Peyer's patch (tissue), 4 donors: ENCODE measurements at regions not wholly inside any gene's neighbourhood (a gene's known extent, or its start where the extent isn't known, plus 50 kb on each side); places are given as distances from the start of the nearest gene placed in this dataset.

ENCODE experiments used
- DNase-seq, 3 donors: peaks; one replicate each; pipeline ENCODE4 v3.0.0-alpha.2; 2017 to 2019
- H3K27ac ChIP-seq, 4 donors: fragments of 200-600 bp; sonication (generic); one replicate each; pipeline ENCODE4 v1.5.1; 2016 to 2019
- H3K27me3 ChIP-seq, 2 donors: fragments of 200-600 bp; sonication (generic); one replicate each; pipeline ENCODE4 v1.5.1; 2019
- H3K36me3 ChIP-seq, 3 donors: fragments of 200-600 bp; sonication (generic); one replicate each; pipeline ENCODE4 v1.5.1; 2016 to 2019
- H3K4me1 ChIP-seq, 4 donors: fragments of 200-600 bp; sonication (generic); one replicate each; pipeline ENCODE4 v1.5.1; 2016 to 2019
- H3K4me3 ChIP-seq, 4 donors: fragments of 200-600 bp; sonication (generic); 1 replicate in 3 of 4; 2 replicates in 1 of 4; pipeline ENCODE4 v1.5.1; 2016 to 2019; ENCODE audit warnings: mild to moderate bottlenecking in 1 of 4
- H3K9me3 ChIP-seq, 4 donors: fragments of 200-600 bp; sonication (generic); one replicate each; pipeline ENCODE4 v1.5.1; 2016 to 2019; ENCODE audit warnings: mild to moderate bottlenecking in 1 of 4
- POLR2A ChIP-seq, 2 donors: fragments of 450-650 bp; IDR thresholded peaks; one replicate each; pipeline ENCODE4 v1.5.1; 2017; ENCODE audit warnings: antibody characterized with exemption in 2 of 2, mild to moderate bottlenecking in 2 of 2, moderate library complexity in 2 of 2
- TF ChIP-seq, protein P1 (sequence below), 6 experiments: fragments of 450-650 bp in 4 of 6; fragments of 200-600 bp in 2 of 6; sonication (generic) in 1 of 6; IDR thresholded peaks; one replicate each; pipeline ENCODE4 v1.5.1; 2017 to 2019; ENCODE audit warnings: antibody characterized with exemption in 6 of 6, mild to moderate bottlenecking in 3 of 6, moderate library complexity in 1 of 6

DNA sequence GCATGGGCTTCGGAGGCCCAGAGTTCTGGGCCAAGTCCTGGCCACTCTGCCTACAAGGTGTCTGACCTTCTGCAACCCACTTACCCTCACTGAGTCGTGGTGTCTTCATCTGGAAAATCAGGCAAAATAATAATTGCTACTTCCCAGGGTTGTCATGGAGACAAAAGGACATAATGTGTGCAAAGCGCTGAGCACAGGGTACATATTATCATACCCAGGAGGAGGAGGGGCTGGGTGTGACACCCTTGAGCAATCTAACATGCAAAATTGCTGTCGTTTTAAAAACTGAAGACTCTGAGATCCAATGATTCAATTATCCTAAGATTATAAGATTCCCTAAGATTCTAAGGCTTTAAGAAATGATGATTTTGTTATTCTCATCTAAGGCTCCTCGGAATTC is 459.5 kb downstream of the PTPRU start:
- DNase-seq: no peak

DNA sequence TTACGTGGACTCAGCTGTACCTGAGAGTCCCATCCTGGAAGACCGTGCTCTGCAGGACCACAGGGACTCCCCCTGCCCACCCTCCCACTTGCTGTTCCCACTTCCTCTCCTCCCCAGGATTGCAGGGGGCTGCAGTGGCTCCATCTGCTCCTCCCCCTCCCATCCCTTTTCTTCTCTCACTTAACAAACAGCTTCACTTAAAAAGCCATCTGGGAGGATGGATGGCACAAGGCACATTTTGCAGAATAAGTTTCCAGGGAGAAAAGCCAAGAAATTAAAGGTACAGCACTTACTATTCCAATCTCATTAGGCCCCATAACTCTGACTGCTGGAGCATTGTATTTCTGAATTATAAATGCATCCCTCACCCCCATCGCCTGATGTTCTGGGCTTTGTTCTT is 458.7 kb downstream of the PTPRU start:
- H3K4me3 ChIP-seq: no peak overlapping the region
- no peaks in the 10 kb centered on the region for H3K36me3 ChIP-seq
- no peak for TF ChIP-seq POLR2A (IDR thresholded peaks at IDR 0.05)
- TF ChIP-seq, protein P1, sequence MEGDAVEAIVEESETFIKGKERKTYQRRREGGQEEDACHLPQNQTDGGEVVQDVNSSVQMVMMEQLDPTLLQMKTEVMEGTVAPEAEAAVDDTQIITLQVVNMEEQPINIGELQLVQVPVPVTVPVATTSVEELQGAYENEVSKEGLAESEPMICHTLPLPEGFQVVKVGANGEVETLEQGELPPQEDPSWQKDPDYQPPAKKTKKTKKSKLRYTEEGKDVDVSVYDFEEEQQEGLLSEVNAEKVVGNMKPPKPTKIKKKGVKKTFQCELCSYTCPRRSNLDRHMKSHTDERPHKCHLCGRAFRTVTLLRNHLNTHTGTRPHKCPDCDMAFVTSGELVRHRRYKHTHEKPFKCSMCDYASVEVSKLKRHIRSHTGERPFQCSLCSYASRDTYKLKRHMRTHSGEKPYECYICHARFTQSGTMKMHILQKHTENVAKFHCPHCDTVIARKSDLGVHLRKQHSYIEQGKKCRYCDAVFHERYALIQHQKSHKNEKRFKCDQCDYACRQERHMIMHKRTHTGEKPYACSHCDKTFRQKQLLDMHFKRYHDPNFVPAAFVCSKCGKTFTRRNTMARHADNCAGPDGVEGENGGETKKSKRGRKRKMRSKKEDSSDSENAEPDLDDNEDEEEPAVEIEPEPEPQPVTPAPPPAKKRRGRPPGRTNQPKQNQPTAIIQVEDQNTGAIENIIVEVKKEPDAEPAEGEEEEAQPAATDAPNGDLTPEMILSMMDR (IDR thresholded peaks at IDR 0.05): no peak
- no peaks in the 10 kb centered on the region for H3K4me1 ChIP-seq
- DNase-seq: no peak
- no peaks in the 10 kb centered on the region for H3K9me3 ChIP-seq
- H3K27ac ChIP-seq: no peak overlapping the region
- no peaks in the 10 kb centered on the region for H3K27me3 ChIP-seq

More for the DNA sequence above, 459.5 kb downstream of the PTPRU start:
- Histone ChIP-seq H3K4me3 (no peak overlapping the region), H3K36me3 (no peaks in the 10 kb centered on the region), H3K27me3 (no peaks in the 10 kb centered on the region), H3K27ac (no peak overlapping the region), H3K4me1 (no peaks in the 10 kb centered on the region), H3K9me3 (no peaks in the 10 kb centered on the region)
- TF ChIP-seq POLR2A (IDR thresholded peaks at IDR 0.05): no peak
- TF ChIP-seq, protein P1 (IDR thresholded peaks at IDR 0.05): no peak

DNA sequence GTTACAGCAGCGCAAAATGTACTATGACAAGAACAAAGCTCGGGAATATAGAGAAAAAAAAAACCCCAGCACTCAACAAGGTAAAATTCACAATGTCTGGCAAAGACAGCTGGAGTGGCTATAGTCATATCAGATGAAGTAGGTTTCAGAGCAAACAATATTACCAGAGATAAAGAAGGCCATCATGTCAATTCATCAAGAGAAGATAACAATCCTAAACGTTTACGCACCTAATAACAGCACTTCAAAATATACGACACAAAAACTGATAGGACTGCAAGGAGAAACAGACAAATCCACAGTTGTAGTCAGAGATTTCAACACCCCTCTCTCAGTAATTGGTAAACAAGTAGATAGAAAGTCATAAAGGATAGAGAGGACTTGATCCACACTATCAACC is 455.2 kb downstream of the PTPRU start:
- Histone ChIP-seq H3K4me3 (no peak overlapping the region), H3K36me3 (no peaks in the 10 kb centered on the region), H3K27me3 (no peaks in the 10 kb centered on the region), H3K9me3 (no peaks in the 10 kb centered on the region), H3K27ac (no peak overlapping the region), H3K4me1 (no peaks in the 10 kb centered on the region)
- TF ChIP-seq, protein P1 (IDR thresholded peaks at IDR 0.05): no peak
- TF ChIP-seq POLR2A (IDR thresholded peaks at IDR 0.05): no peak
- DNase-seq: no peak

DNA sequence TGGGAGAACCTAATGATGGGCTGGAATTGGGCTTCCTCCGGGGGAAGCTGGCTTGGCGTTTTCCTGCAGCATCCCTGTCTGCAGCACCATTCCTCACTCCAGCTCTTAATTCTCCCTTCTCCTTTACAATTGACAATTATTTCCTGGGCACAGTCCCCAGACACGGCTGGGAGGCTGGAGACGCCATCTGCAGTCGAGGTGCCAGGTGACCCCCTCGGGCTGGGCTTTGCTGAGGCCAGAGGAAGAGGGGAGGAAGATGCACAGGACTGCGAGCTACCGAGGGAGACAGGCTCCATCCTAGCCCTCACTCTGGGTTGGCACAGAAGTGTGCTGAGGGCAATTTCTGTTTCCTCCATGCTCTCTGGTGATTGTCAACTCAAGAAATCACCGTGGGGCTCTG is 453.8 kb downstream of the PTPRU start:
- H3K4me1 ChIP-seq: no peaks in the 10 kb centered on the region
- DNase-seq: peak in 1 of 3 donors; percentile 9
- no peak for TF ChIP-seq POLR2A (IDR thresholded peaks at IDR 0.05)
- TF ChIP-seq, protein P1 (IDR thresholded peaks at IDR 0.05): no peak

DNA sequence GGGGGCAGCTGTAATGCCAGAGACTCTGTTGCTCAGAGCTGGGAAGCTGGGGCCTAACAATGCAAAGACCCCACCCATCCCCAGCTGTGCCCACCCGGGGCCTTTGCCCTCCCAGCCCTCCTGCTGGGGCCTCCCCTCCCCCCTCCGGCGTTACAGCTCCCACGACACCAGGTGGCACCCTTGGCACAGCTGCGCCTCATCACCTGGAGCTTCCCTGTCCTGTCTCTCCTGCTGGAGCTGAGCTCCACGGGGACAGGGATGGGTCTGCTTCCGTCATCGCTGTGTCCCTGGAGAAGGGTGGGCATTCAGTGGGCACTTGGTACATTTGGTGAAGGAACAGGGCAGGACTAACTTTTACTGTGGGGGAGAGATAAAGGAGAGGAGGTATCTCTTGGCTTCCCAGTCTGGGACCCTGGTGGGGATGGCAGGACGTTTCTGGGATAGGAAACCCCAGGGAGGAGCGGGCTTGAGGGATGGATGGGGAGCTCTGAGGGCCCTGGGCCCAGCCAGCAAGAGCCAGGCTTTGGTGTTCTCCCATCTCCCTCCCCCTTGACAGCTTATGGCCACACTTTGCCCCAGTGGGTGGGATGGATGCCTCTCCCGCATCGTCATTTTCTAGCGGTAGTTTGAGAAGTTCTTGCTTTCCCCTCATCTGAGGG is 453.2 kb downstream of the PTPRU start:
- peak in 1 of 3 donors; percentile 37 for DNase-seq
- no peaks in the 10 kb centered on the region for H3K36me3 ChIP-seq
- no peak overlapping the region for H3K27ac ChIP-seq
- no peaks in the 10 kb centered on the region for H3K9me3 ChIP-seq
- no peaks in the 10 kb centered on the region for H3K27me3 ChIP-seq
- TF ChIP-seq, protein P1 (IDR thresholded peaks at IDR 0.05): peak in 1 of 6 experiments; percentile 8
- TF ChIP-seq POLR2A (IDR thresholded peaks at IDR 0.05): no peak
- H3K4me3 ChIP-seq: no peak overlapping the region
- no peaks in the 10 kb centered on the region for H3K4me1 ChIP-seq

More for the DNA sequence above, 453.8 kb downstream of the PTPRU start:
- Histone ChIP-seq H3K9me3 (no peaks in the 10 kb centered on the region), H3K4me3 (no peak overlapping the region), H3K27me3 (no peaks in the 10 kb centered on the region), H3K27ac (no peak overlapping the region), H3K36me3 (no peaks in the 10 kb centered on the region)
